Activated naive CD4-positive, alpha-beta T cell treated with anti-CD3 and anti-CD28 coated beads for 36 hours (primary cell): ENCODE measurements at regions not wholly inside any gene's neighbourhood (a gene's known extent, or its start where the extent isn't known, plus 50 kb on each side); places are given as distances from the start of the nearest gene placed in this dataset.
A peak's percentile ranks its signal among the peaks of the same experiment; 100 is the strongest.

ENCODE experiments used
- CTCF ChIA-PET: fragments of 350-600 bp; sonication (Branson Sonifier 250); formaldehyde crosslinking; loops from one replicate; lab custom pipeline; 2021; ENCODE audit warnings: antibody characterized with exemption; lab: Charles Lee
- DNase-seq: peaks from one replicate; pipeline ENCODE4 v3.0.0-alpha.2; 2020
- H3K27ac Mint-ChIP-seq: one replicate; pipeline ENCODE4 v1.8.0; 2021; ENCODE audit warnings: mild to moderate bottlenecking, mixed read lengths
- H3K27me3 Mint-ChIP-seq: one replicate; pipeline ENCODE4 v1.8.0; 2021; ENCODE audit warnings: low read depth, mixed read lengths
- H3K36me3 Mint-ChIP-seq: one replicate; pipeline ENCODE4 v1.8.0; 2021; ENCODE audit warnings: low read depth, mixed read lengths
- H3K4me1 Mint-ChIP-seq: one replicate; pipeline ENCODE4 v1.8.0; 2021; ENCODE audit warnings: low read depth, mixed read lengths
- H3K4me3 Mint-ChIP-seq: one replicate; pipeline ENCODE4 v1.8.0; 2021; ENCODE audit warnings: mild to moderate bottlenecking, moderate library complexity, mixed read lengths
- H3K9me3 Mint-ChIP-seq: one replicate; pipeline ENCODE4 v1.8.0; 2021; ENCODE audit warnings: mixed read lengths
- intact Hi-C: fragments of 100-400 bp; cut with micrococcal nuclease; formaldehyde crosslinking; loops from one replicate; pipeline ENCODE4 v1.15.1; 2023

GRCh38 chr2:59921743-59922142 lies 631.7 kb downstream of the BCL11A start:
- DNase-seq = no peak
- intact Hi-C loops = no loop called here

GRCh38 chr2:59920961-59921360 lies 632.5 kb downstream of the BCL11A start:
- intact Hi-C loops = no loop called here
- Mint-ChIP-seq H3K27me3 (no peaks in the 10 kb centered on the region), H3K4me3 (no peak overlapping the region), H3K9me3 (no peaks in the 10 kb centered on the region), H3K36me3 (no peaks in the 10 kb centered on the region), H3K4me1 (peaks cover 9% of the 10 kb centered on the region), H3K27ac (no peak overlapping the region)
- CTCF ChIA-PET = no interaction called here
- DNase-seq = no peak

More at GRCh38 chr2:59921743-59922142, 631.7 kb downstream of the BCL11A start:
- CTCF ChIA-PET = no interaction called here
- no peaks in the 10 kb centered on the region for H3K27me3 Mint-ChIP-seq
- H3K27ac Mint-ChIP-seq = no peak overlapping the region
- H3K4me1 Mint-ChIP-seq = peaks cover 9% of the 10 kb centered on the region
- H3K36me3 Mint-ChIP-seq = no peaks in the 10 kb centered on the region
- no peak overlapping the region for H3K4me3 Mint-ChIP-seq
- H3K9me3 Mint-ChIP-seq = no peaks in the 10 kb centered on the region

- H3K27me3 Mint-ChIP-seq = no peaks in the 10 kb centered on the region
- CTCF ChIA-PET = no interaction called here
- DNase-seq = no peak
- no peak overlapping the region for H3K27ac Mint-ChIP-seq
- peaks cover 9% of the 10 kb centered on the region for H3K4me1 Mint-ChIP-seq
- H3K36me3 Mint-ChIP-seq = no peaks in the 10 kb centered on the region
- no peak overlapping the region for H3K4me3 Mint-ChIP-seq
- no peaks in the 10 kb centered on the region for H3K9me3 Mint-ChIP-seq
- intact Hi-C loops = no loop called here
Observed at GRCh38 chr2:59920307-59920706, 633.1 kb downstream of the BCL11A start.

- intact Hi-C loops = loop anchor here (10.0 kb wide), 1 partner anchor 1875 kb away; the partner anchor contains the start of gene VRK2
- no peak overlapping the region for H3K27ac Mint-ChIP-seq
- H3K4me1 Mint-ChIP-seq = peaks cover 9% of the 10 kb centered on the region
- CTCF ChIA-PET = interaction anchor here (0.6 kb wide), 1 partner anchor 642 kb away, joined by 3 read pairs; no protein-coding TSS in a partner anchor
- H3K27me3 Mint-ChIP-seq = no peaks in the 10 kb centered on the region
- no peaks in the 10 kb centered on the region for H3K9me3 Mint-ChIP-seq
- H3K36me3 Mint-ChIP-seq = no peaks in the 10 kb centered on the region
- no peak for DNase-seq
- no peak overlapping the region for H3K4me3 Mint-ChIP-seq
Observed at GRCh38 chr2:59919579-59919978, 633.9 kb downstream of the BCL11A start.

- Mint-ChIP-seq H3K27me3 (no peaks in the 10 kb centered on the region), H3K36me3 (no peaks in the 10 kb centered on the region), H3K4me1 (peaks cover 18% of the 10 kb centered on the region), H3K4me3 (no peak overlapping the region), H3K9me3 (no peaks in the 10 kb centered on the region), H3K27ac (no peak overlapping the region)
- intact Hi-C loops = loop anchor here (10.0 kb wide), 1 partner anchor 1867 kb away; the partner anchor contains the start of gene VRK2
- CTCF ChIA-PET = no interaction called here
- no peak for DNase-seq
Observed at GRCh38 chr2:59912042-59912441, 641.4 kb downstream of the BCL11A start.

GRCh38 chr2:59910166-59910565 lies 643.3 kb downstream of the BCL11A start:
- Mint-ChIP-seq H3K27me3 (no peaks in the 10 kb centered on the region), H3K9me3 (no peaks in the 10 kb centered on the region), H3K4me3 (no peak overlapping the region), H3K36me3 (no peaks in the 10 kb centered on the region), H3K27ac (no peak overlapping the region), H3K4me1 (peaks cover 18% of the 10 kb centered on the region)
- no peak for DNase-seq
- intact Hi-C loops = loop anchor here (1.0 to 10.0 kb wide), 2 partner anchors 22 to 1865 kb away; partner anchors contain the start of gene VRK2
- CTCF ChIA-PET = interaction anchor here (0.6 kb wide), 1 partner anchor 1335 kb away, joined by 5 read pairs; no protein-coding TSS in a partner anchor

- CTCF ChIA-PET = interaction anchor here (1.0 kb wide), 1 partner anchor 24 kb away, joined by 3 read pairs; no protein-coding TSS in a partner anchor
Observed at GRCh38 chr2:59909147-59909546, 644.3 kb downstream of the BCL11A start.

GRCh38 chr2:59905731-59906130 lies 647.7 kb downstream of the BCL11A start:
- Mint-ChIP-seq H3K4me1 (peaks cover 18% of the 10 kb centered on the region), H3K36me3 (no peaks in the 10 kb centered on the region), H3K27ac (no peak overlapping the region), H3K4me3 (no peak overlapping the region), H3K9me3 (no peaks in the 10 kb centered on the region), H3K27me3 (no peaks in the 10 kb centered on the region)
- intact Hi-C loops = loop anchor here (1.0 kb wide), 1 partner anchor 19 kb away; no protein-coding TSS in a partner anchor
- CTCF ChIA-PET = no interaction called here
- DNase-seq = no peak

More at GRCh38 chr2:59909147-59909546, 644.3 kb downstream of the BCL11A start:
- no peaks in the 10 kb centered on the region for H3K27me3 Mint-ChIP-seq
- peaks cover 18% of the 10 kb centered on the region for H3K4me1 Mint-ChIP-seq
- no peaks in the 10 kb centered on the region for H3K36me3 Mint-ChIP-seq
- H3K9me3 Mint-ChIP-seq = no peaks in the 10 kb centered on the region
- no peak overlapping the region for H3K27ac Mint-ChIP-seq
- peak; percentile 28 for DNase-seq
- H3K4me3 Mint-ChIP-seq = no peak overlapping the region
- intact Hi-C loops = no loop called here

- DNase-seq = no peak
- CTCF ChIA-PET = no interaction called here
- H3K9me3 Mint-ChIP-seq = no peaks in the 10 kb centered on the region
- intact Hi-C loops = no loop called here
- H3K4me1 Mint-ChIP-seq = peaks cover 7% of the 10 kb centered on the region
- H3K36me3 Mint-ChIP-seq = no peaks in the 10 kb centered on the region
- H3K27ac Mint-ChIP-seq = no peak overlapping the region
- H3K4me3 Mint-ChIP-seq = no peak overlapping the region
- H3K27me3 Mint-ChIP-seq = no peaks in the 10 kb centered on the region
Observed at GRCh38 chr2:59903994-59904544, 649.4 kb downstream of the BCL11A start.

- intact Hi-C loops = no loop called here
- H3K36me3 Mint-ChIP-seq = no peaks in the 10 kb centered on the region
- CTCF ChIA-PET = no interaction called here
- no peaks in the 10 kb centered on the region for H3K9me3 Mint-ChIP-seq
- H3K4me3 Mint-ChIP-seq = no peak overlapping the region
- DNase-seq = no peak
- H3K27me3 Mint-ChIP-seq = no peaks in the 10 kb centered on the region
- no peak overlapping the region for H3K27ac Mint-ChIP-seq
- peaks cover 9% of the 10 kb centered on the region for H3K4me1 Mint-ChIP-seq
Observed at GRCh38 chr2:59900728-59901452, 652.6 kb downstream of the BCL11A start.

- H3K36me3 Mint-ChIP-seq = no peaks in the 10 kb centered on the region
- peaks cover 9% of the 10 kb centered on the region for H3K4me1 Mint-ChIP-seq
- no peak overlapping the region for H3K4me3 Mint-ChIP-seq
- intact Hi-C loops = no loop called here
- CTCF ChIA-PET = no interaction called here
- no peak overlapping the region for H3K27ac Mint-ChIP-seq
- no peaks in the 10 kb centered on the region for H3K9me3 Mint-ChIP-seq
- H3K27me3 Mint-ChIP-seq = no peaks in the 10 kb centered on the region
- no peak for DNase-seq
Observed at GRCh38 chr2:59899692-59900091, 653.8 kb downstream of the BCL11A start.

- peaks cover 9% of the 10 kb centered on the region for H3K4me1 Mint-ChIP-seq
- DNase-seq = no peak
- intact Hi-C loops = no loop called here
- H3K9me3 Mint-ChIP-seq = peaks cover 2% of the 10 kb centered on the region
- no peak overlapping the region for H3K4me3 Mint-ChIP-seq
- peaks cover 2% of the 10 kb centered on the region for H3K36me3 Mint-ChIP-seq
- H3K27ac Mint-ChIP-seq = no peak overlapping the region
- H3K27me3 Mint-ChIP-seq = no peaks in the 10 kb centered on the region
- CTCF ChIA-PET = interaction anchor here (1.0 kb wide), 1 partner anchor 256 kb away, joined by 3 read pairs; no protein-coding TSS in a partner anchor
Observed at GRCh38 chr2:59896499-59897245, 656.8 kb downstream of the BCL11A start.
